ENCODE measurements at regions not wholly inside any gene's neighbourhood (a gene's known extent, or its start where the extent isn't known, plus 50 kb on each side); places are given as distances from the start of the nearest gene placed in this dataset.

- no peak overlapping the region for H3K27ac ChIP-seq (ENCODE audit: low read length)
- H3K4me1 ChIP-seq (ENCODE audit: insufficient read depth, low read length) = no peaks in the 10 kb centered on the region
- H3K9me3 ChIP-seq (ENCODE audit: insufficient read depth, low read depth, low read length) = no peaks in the 10 kb centered on the region
- H3K4me3 ChIP-seq (ENCODE audit: low read length) = no peak overlapping the region
- no peaks in the 10 kb centered on the region for H3K36me3 ChIP-seq (ENCODE audit: insufficient read depth, low read depth, low read length)
- no peaks in the 10 kb centered on the region for H3K27me3 ChIP-seq (ENCODE audit: insufficient read depth, low read length)
- no peak overlapping the region for H3K9ac ChIP-seq (ENCODE audit: low read depth, low read length)
Measured at GRCh38 chr2:7567646-7568045, 650.4 kb downstream of the RNF144A start.

- Histone ChIP-seq H3K4me1 (ENCODE audit: insufficient read depth, low read length) (no peaks in the 10 kb centered on the region; the same call in 1 of the 2 replicates), H3K36me3 (ENCODE audit: insufficient read depth, low read depth, low read length) (no peaks in the 10 kb centered on the region), H3K9me3 (ENCODE audit: insufficient read depth, low read depth, low read length) (no peaks in the 10 kb centered on the region), H3K27me3 (ENCODE audit: insufficient read depth, low read length) (no peaks in the 10 kb centered on the region), H3K4me3 (ENCODE audit: low read length) (no peak overlapping the region), H3K27ac (ENCODE audit: low read length) (no peak overlapping the region), H3K9ac (ENCODE audit: low read depth, low read length) (no peak overlapping the region)
Measured at GRCh38 chr2:7570247-7570646, 653.0 kb downstream of the RNF144A start.

DNA sequence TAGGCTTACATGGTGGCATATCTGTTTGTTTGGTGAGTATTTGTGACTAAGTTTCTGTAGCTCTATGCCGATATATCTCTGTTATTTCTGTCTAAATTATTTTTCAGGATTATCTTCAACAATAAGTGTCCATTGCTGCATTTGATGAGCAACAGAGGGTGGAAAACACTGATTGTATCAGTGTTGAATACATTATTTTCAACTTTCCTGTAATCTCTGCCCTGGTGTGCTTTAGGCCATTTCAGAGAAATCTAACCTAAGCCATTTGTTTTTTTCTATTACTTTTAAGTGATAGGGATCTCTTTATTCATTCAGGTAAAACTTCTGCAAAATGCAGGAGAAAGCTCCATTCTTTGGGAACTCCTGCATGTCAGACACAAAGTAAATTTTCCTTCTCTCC is 654.5 kb downstream of the RNF144A start:
- no peak overlapping the region for H3K9ac ChIP-seq (ENCODE audit: low read depth, low read length)
- H3K4me3 ChIP-seq (ENCODE audit: low read length) = no peak overlapping the region
- no peaks in the 10 kb centered on the region for H3K27me3 ChIP-seq (ENCODE audit: insufficient read depth, low read length)

GRCh38 chr2:7572450-7572849 is 655.2 kb downstream of the RNF144A start:
- no peak overlapping the region for H3K9ac ChIP-seq (ENCODE audit: low read depth, low read length)
- H3K4me3 ChIP-seq (ENCODE audit: low read length) = no peak overlapping the region
- H3K36me3 ChIP-seq (ENCODE audit: insufficient read depth, low read depth, low read length) = no peaks in the 10 kb centered on the region
- H3K27ac ChIP-seq (ENCODE audit: low read length) = no peak overlapping the region
- H3K27me3 ChIP-seq (ENCODE audit: insufficient read depth, low read length) = no peaks in the 10 kb centered on the region
- peaks cover 7% of the 10 kb centered on the region for H3K9me3 ChIP-seq (ENCODE audit: insufficient read depth, low read depth, low read length)
- H3K4me1 ChIP-seq (ENCODE audit: insufficient read depth, low read length) = no peaks in the 10 kb centered on the region; the same call in 1 of the 2 replicates

More for the DNA sequence above, 654.5 kb downstream of the RNF144A start:
- Histone ChIP-seq H3K27ac (ENCODE audit: low read length) (no peak overlapping the region), H3K4me1 (ENCODE audit: insufficient read depth, low read length) (no peaks in the 10 kb centered on the region; the same call in 1 of the 2 replicates), H3K9me3 (ENCODE audit: insufficient read depth, low read depth, low read length) (peaks cover 3% of the 10 kb centered on the region; the same call in 1 of the 2 replicates), H3K36me3 (ENCODE audit: insufficient read depth, low read depth, low read length) (no peaks in the 10 kb centered on the region)

- no peak overlapping the region for H3K4me3 ChIP-seq (ENCODE audit: low read length)
- no peaks in the 10 kb centered on the region for H3K27me3 ChIP-seq (ENCODE audit: insufficient read depth, low read length)
- H3K9me3 ChIP-seq (ENCODE audit: insufficient read depth, low read depth, low read length) = peaks cover 15% of the 10 kb centered on the region
- no peaks in the 10 kb centered on the region; the same call in 1 of the 2 replicates for H3K4me1 ChIP-seq (ENCODE audit: insufficient read depth, low read length)
- H3K36me3 ChIP-seq (ENCODE audit: insufficient read depth, low read depth, low read length) = no peaks in the 10 kb centered on the region
- H3K27ac ChIP-seq (ENCODE audit: low read length) = no peak overlapping the region
- no peak overlapping the region; the same call in 1 of the 2 replicates for H3K9ac ChIP-seq (ENCODE audit: low read depth, low read length)
Measured at GRCh38 chr2:7573166-7573825, 656.1 kb downstream of the RNF144A start.

- Histone ChIP-seq H3K36me3 (ENCODE audit: insufficient read depth, low read depth, low read length) (no peaks in the 10 kb centered on the region), H3K9me3 (ENCODE audit: insufficient read depth, low read depth, low read length) (peaks cover 23% of the 10 kb centered on the region)
Measured at GRCh38 chr2:7574385-7574784, 657.2 kb downstream of the RNF144A start.

DNA sequence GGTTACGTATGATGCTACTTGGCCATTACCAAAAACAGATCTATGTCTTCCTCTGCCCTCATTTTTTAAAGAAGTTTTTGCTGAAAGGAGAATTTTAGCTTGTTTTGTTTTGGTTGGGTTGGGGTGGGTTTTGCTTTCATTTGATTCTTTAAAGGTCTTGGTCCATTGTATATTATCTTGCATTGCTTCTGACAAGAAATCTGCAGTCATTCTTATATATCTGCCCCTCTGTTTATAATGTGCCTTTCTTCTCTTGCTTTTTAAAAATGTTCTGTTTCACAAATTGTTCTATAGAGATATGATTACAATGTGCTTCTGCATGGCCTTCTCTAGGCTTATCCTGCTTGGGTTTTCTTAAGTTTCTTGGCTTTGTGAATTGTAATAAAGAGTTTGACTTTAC is 660.6 kb downstream of the RNF144A start:
- Histone ChIP-seq H3K9me3 (ENCODE audit: insufficient read depth, low read depth, low read length) (peaks cover 23% of the 10 kb centered on the region), H3K27me3 (ENCODE audit: insufficient read depth, low read length) (no peaks in the 10 kb centered on the region), H3K4me3 (ENCODE audit: low read length) (no peak overlapping the region), H3K36me3 (ENCODE audit: insufficient read depth, low read depth, low read length) (no peaks in the 10 kb centered on the region), H3K4me1 (ENCODE audit: insufficient read depth, low read length) (no peaks in the 10 kb centered on the region; the same call in 1 of the 2 replicates), H3K9ac (ENCODE audit: low read depth, low read length) (no peak overlapping the region), H3K27ac (ENCODE audit: low read length) (no peak overlapping the region)

More at GRCh38 chr2:7574385-7574784, 657.2 kb downstream of the RNF144A start:
- Histone ChIP-seq H3K4me1 (ENCODE audit: insufficient read depth, low read length) (no peaks in the 10 kb centered on the region; the same call in 1 of the 2 replicates), H3K4me3 (ENCODE audit: low read length) (no peak overlapping the region), H3K9ac (ENCODE audit: low read depth, low read length) (no peak overlapping the region), H3K27ac (ENCODE audit: low read length) (no peak overlapping the region), H3K27me3 (ENCODE audit: insufficient read depth, low read length) (no peaks in the 10 kb centered on the region)

GRCh38 chr2:7584017-7584416 is 666.8 kb downstream of the RNF144A start:
- no peaks in the 10 kb centered on the region for H3K27me3 ChIP-seq (ENCODE audit: insufficient read depth, low read length)
- H3K27ac ChIP-seq (ENCODE audit: low read length) = no peak overlapping the region
- H3K4me1 ChIP-seq (ENCODE audit: insufficient read depth, low read length) = no peaks in the 10 kb centered on the region
- H3K4me3 ChIP-seq (ENCODE audit: low read length) = no peak overlapping the region
- no peak overlapping the region for H3K9ac ChIP-seq (ENCODE audit: low read depth, low read length)
- H3K9me3 ChIP-seq (ENCODE audit: insufficient read depth, low read depth, low read length) = 0 out of 2 replicates have a peak, but pooled peaks cover under 1% of the 10 kb centered on the region
- H3K36me3 ChIP-seq (ENCODE audit: insufficient read depth, low read depth, low read length) = no peaks in the 10 kb centered on the region

DNA sequence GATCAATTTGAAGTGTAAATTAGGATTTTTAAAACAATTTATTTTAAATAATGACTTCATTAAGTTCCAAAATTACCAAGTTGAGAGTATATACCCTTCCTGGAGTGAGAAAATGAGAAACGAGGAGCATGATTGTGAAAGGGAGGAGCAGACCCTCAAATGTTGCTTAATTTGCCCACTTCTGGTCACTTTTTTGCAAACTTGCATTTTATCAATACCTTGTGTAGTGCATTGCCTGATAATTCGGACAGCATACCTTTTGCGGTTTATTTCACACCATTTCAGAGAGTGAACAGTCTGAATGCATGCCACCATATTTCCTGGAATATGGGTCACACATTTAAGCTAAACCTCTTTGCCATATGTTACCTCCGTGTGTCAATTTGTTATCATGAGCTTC is 669.7 kb downstream of the RNF144A start:
- Histone ChIP-seq H3K9me3 (ENCODE audit: insufficient read depth, low read depth, low read length) (no peaks in the 10 kb centered on the region), H3K36me3 (ENCODE audit: insufficient read depth, low read depth, low read length) (no peaks in the 10 kb centered on the region), H3K4me1 (ENCODE audit: insufficient read depth, low read length) (no peaks in the 10 kb centered on the region), H3K27me3 (ENCODE audit: insufficient read depth, low read length) (no peaks in the 10 kb centered on the region), H3K9ac (ENCODE audit: low read depth, low read length) (no peak overlapping the region), H3K4me3 (ENCODE audit: low read length) (no peak overlapping the region), H3K27ac (ENCODE audit: low read length) (no peak overlapping the region)

- H3K9ac ChIP-seq (ENCODE audit: low read depth, low read length) = no peak overlapping the region
- no peak overlapping the region for H3K4me3 ChIP-seq (ENCODE audit: low read length)
- H3K27me3 ChIP-seq (ENCODE audit: insufficient read depth, low read length) = no peaks in the 10 kb centered on the region
- H3K4me1 ChIP-seq (ENCODE audit: insufficient read depth, low read length) = no peaks in the 10 kb centered on the region
- no peaks in the 10 kb centered on the region for H3K9me3 ChIP-seq (ENCODE audit: insufficient read depth, low read depth, low read length)
- no peak overlapping the region for H3K27ac ChIP-seq (ENCODE audit: low read length)
- H3K36me3 ChIP-seq (ENCODE audit: insufficient read depth, low read depth, low read length) = no peaks in the 10 kb centered on the region
Measured at GRCh38 chr2:7588295-7588694, 671.1 kb downstream of the RNF144A start.

DNA sequence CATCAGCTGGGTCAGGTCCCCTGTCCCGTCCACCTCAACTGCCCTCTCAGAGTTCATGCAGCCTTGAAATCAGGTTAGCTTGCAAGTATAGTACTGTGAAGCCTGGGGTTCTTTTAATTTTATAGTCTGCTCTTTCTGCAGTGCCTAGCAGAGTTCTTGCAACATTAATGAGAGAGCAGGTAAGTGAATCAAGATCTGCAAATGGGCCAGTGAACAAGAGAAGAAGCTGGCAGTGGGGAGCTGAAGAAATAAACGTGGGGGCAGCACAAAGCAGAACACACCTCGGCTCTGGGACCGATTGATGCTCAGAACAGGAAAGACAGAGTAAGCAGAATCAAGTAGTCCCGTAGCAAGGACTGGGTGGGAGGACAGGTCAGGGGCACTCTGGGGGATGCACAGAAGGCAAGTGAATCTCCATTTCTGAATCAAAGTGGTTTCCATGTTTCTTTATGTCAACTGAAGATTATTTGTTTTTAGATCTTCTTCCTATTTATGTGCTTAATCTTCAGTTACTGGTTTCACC is 675.5 kb downstream of the RNF144A start:
- Histone ChIP-seq H3K4me3 (ENCODE audit: low read length) (no peak overlapping the region), H3K9ac (ENCODE audit: low read depth, low read length) (no peak overlapping the region), H3K4me1 (ENCODE audit: insufficient read depth, low read length) (no peaks in the 10 kb centered on the region), H3K27me3 (ENCODE audit: insufficient read depth, low read length) (no peaks in the 10 kb centered on the region), H3K9me3 (ENCODE audit: insufficient read depth, low read depth, low read length) (no peaks in the 10 kb centered on the region), H3K36me3 (ENCODE audit: insufficient read depth, low read depth, low read length) (no peaks in the 10 kb centered on the region), H3K27ac (ENCODE audit: low read length) (no peak overlapping the region)

DNA sequence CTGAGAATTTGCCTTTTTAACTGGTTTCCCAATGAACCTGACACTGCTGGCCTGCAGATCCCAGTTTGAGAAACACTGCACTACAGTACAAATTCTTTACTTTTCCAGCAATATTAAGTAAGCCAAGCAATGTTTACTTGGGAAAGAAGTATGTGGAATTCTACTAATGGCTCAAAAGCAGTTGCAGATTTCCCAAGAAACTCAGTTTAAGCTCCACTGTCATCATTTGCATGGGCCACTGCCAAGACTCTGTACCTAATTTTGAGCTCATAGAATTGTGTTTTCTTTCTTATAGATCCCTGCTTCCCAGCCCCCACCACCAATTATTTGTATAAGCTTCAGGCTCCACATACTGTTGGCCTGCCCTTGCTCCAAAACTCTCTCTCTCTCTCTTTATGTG is 676.1 kb downstream of the RNF144A start:
- H3K9ac ChIP-seq (ENCODE audit: low read depth, low read length) = no peak overlapping the region
- no peaks in the 10 kb centered on the region for H3K4me1 ChIP-seq (ENCODE audit: insufficient read depth, low read length)
- no peaks in the 10 kb centered on the region for H3K27me3 ChIP-seq (ENCODE audit: insufficient read depth, low read length)
- no peak overlapping the region for H3K4me3 ChIP-seq (ENCODE audit: low read length)
- no peaks in the 10 kb centered on the region for H3K9me3 ChIP-seq (ENCODE audit: insufficient read depth, low read depth, low read length)
- no peak overlapping the region for H3K27ac ChIP-seq (ENCODE audit: low read length)
- H3K36me3 ChIP-seq (ENCODE audit: insufficient read depth, low read depth, low read length) = no peaks in the 10 kb centered on the region
